ENCODE measurements at regions not wholly inside any gene's neighbourhood (a gene's known extent, or its start where the extent isn't known, plus 50 kb on each side); places are given as distances from the start of the nearest gene placed in this dataset.

DNA sequence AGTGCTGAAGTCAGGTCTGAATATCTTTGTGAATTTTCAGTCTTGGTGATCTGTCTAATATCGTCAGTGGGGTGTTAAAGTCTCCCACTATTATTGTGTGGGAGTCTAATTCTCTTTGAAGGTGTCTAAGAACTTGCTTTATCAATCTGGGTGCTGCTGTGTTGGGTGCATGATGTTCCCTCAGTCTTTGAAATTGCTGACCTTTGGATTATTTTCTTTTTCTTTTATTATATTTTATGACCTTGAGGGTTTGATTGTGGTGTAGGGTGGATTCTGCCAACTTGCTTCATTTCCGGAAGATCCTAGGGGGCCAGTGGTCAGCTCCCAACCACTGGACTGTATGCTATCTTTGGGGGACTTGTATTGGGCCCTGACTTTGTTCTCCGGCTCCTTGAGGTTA, 415.3 kb downstream of the USP25 start:
- Histone ChIP-seq H3K27ac (no peak overlapping the region), H3K79me2 (ENCODE audit: insufficient read depth) (no peaks in the 10 kb centered on the region), H2AFZ (no peak overlapping the region), H4K20me1 (ENCODE audit: insufficient read depth) (no peaks in the 10 kb centered on the region), H3K9me3 (ENCODE audit: low read depth) (no peaks in the 10 kb centered on the region), H3K4me1 (ENCODE audit: insufficient read depth) (no peaks in the 10 kb centered on the region), H3K9ac (no peak overlapping the region), H3K27me3 (replicated peaks; ENCODE audit: insufficient read depth) (no peaks in the 10 kb centered on the region), H3K9me2 (ENCODE audit: insufficient read depth) (no peaks in the 10 kb centered on the region), H3K4me3 (no peak overlapping the region), H3K36me3 (ENCODE audit: low read depth) (no peaks in the 10 kb centered on the region), H3F3A (ENCODE audit: insufficient read depth) (no peaks in the 10 kb centered on the region), H3K4me2 (ENCODE audit: unreplicated experiment) (no peak overlapping the region)
- in situ Hi-C loops (cut with MboI): no loop called here
- DNase-seq: no peak
- TF ChIP-seq EZH2 (IDR thresholded peaks at IDR 0.05; ENCODE audit: insufficient read depth, poor library complexity, severe bottlenecking) (no peak), EZH2phosphoT487 (IDR thresholded peaks at IDR 0.05; ENCODE audit: insufficient read depth, low read depth) (no peak)
- WGBS, 2 experiments (ENCODE audit: low coverage in 1 of 2, low lambda C conversion rate in 2 of 2, missing lambda C conversion rate in 2 of 2): 79 to 96% methylated on average over 3 of the region's 3 CpGs

DNA sequence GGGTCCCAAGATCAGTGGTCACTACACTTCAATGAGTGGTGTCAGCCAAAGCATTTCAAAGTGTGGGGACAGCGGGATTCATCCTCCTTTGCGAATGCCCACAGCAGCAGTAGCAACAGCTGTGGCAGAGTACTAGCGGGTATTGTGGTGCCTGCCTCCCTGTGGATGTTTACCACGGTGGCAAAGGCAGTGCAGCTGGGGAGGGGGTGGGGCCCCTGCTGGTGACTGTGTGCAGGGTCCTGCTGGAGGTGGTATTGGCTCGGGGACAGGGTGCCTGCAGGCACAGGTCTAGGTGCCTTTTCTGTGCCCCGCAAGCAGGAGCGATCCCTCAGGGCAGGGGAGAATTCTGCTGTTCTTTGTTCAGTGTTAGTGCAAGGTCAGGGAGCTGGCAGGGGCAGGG, 415.7 kb downstream of the USP25 start:
- H3K9ac ChIP-seq: no peak overlapping the region
- no peak overlapping the region for H3K27ac ChIP-seq
- H4K20me1 ChIP-seq (ENCODE audit: insufficient read depth): no peaks in the 10 kb centered on the region
- no peaks in the 10 kb centered on the region for H3K36me3 ChIP-seq (ENCODE audit: low read depth)
- no peak for DNase-seq
- 81 to 85% methylated on average over 7 of the region's 7 CpGs for WGBS, 2 experiments (ENCODE audit: low coverage in 1 of 2, low lambda C conversion rate in 2 of 2, missing lambda C conversion rate in 2 of 2)
- H3K27me3 ChIP-seq (replicated peaks; ENCODE audit: insufficient read depth): no peaks in the 10 kb centered on the region
- no peaks in the 10 kb centered on the region for H3K9me3 ChIP-seq (ENCODE audit: low read depth)
- H2AFZ ChIP-seq: no peak overlapping the region
- H3K79me2 ChIP-seq (ENCODE audit: insufficient read depth): no peaks in the 10 kb centered on the region
- in situ Hi-C loops (cut with MboI): no loop called here
- no peak overlapping the region for H3K4me3 ChIP-seq
- no peaks in the 10 kb centered on the region for H3K4me1 ChIP-seq (ENCODE audit: insufficient read depth)
- no peaks in the 10 kb centered on the region for H3F3A ChIP-seq (ENCODE audit: insufficient read depth)
- no peaks in the 10 kb centered on the region for H3K9me2 ChIP-seq (ENCODE audit: insufficient read depth)
- TF ChIP-seq EZH2 (IDR thresholded peaks at IDR 0.05; ENCODE audit: insufficient read depth, poor library complexity, severe bottlenecking): no peak
- TF ChIP-seq EZH2phosphoT487 (IDR thresholded peaks at IDR 0.05; ENCODE audit: insufficient read depth, low read depth): no peak
- no peak overlapping the region for H3K4me2 ChIP-seq (ENCODE audit: unreplicated experiment)

DNA sequence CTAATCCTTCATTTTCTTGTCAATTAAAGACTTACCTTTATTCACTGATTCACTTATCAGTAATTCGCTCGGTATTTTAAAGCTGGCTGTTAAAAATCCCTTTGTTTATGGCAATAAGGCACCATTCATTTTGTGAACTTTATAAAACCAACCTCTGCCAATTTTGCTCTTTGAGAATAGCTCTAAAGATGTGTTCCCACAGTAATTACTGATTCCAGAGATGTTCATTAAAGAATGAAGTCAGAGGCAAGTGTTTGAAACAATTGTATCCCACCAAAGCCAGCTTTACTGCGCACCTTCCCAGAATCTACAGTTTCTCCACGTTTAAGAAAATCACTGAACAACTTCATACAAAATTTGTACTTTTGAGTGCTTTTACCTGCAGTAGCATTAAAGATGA, 424.5 kb downstream of the USP25 start:
- Histone ChIP-seq H3F3A (ENCODE audit: insufficient read depth) (no peaks in the 10 kb centered on the region), H3K4me1 (ENCODE audit: insufficient read depth) (no peaks in the 10 kb centered on the region), H3K9ac (no peak overlapping the region), H3K79me2 (ENCODE audit: insufficient read depth) (no peaks in the 10 kb centered on the region), H3K27ac (no peak overlapping the region), H3K9me2 (ENCODE audit: insufficient read depth) (no peaks in the 10 kb centered on the region), H3K27me3 (replicated peaks; ENCODE audit: insufficient read depth) (no peaks in the 10 kb centered on the region), H3K36me3 (ENCODE audit: low read depth) (no peaks in the 10 kb centered on the region), H4K20me1 (ENCODE audit: insufficient read depth) (no peaks in the 10 kb centered on the region), H2AFZ (no peak overlapping the region), H3K4me3 (no peak overlapping the region), H3K4me2 (ENCODE audit: unreplicated experiment) (no peak overlapping the region), H3K9me3 (ENCODE audit: low read depth) (no peaks in the 10 kb centered on the region)
- TF ChIP-seq EZH2phosphoT487 (IDR thresholded peaks at IDR 0.05; ENCODE audit: insufficient read depth, low read depth) (no peak), EZH2 (IDR thresholded peaks at IDR 0.05; ENCODE audit: insufficient read depth, poor library complexity, severe bottlenecking) (no peak)
- in situ Hi-C loops (cut with MboI): no loop called here
- DNase-seq: no peak
- 98% methylated on average over 4 of the region's 4 CpGs for WGBS, 2 experiments (ENCODE audit: low coverage in 1 of 2, low lambda C conversion rate in 2 of 2, missing lambda C conversion rate in 2 of 2)

DNA sequence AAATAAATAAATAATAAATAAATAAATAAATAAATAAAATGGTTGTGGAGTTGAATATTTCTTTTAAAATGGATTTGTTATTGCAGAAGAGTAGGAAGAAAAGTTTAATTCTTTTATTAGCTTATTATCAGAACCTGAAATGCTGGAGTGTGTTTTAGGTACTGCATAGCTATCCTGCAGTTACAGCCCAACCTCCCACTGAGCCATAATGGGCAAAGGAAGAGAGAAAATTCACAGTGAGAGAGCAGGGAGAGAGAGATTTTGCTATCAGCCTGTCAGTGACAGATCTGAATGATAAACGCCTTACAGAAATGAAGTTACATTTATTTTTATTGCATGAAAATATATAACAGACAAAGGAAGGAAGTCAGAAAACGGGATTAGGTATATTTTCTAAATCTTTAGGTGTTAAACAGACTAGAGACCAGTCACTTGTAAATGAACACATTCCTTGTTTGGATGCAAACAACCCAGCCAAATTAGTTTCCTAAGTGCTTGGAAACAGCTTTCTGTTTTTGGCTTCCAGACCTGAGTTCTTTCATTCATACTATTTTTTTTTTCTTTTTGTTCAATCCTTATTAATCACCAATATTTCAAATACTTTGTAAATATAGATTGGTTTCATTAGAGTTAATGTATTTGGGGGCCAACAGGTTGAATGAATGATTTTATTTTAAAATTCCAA, 425.3 kb downstream of the USP25 start:
- H3K36me3 ChIP-seq (ENCODE audit: low read depth): no peaks in the 10 kb centered on the region
- H3K27ac ChIP-seq: no peak overlapping the region
- no peak overlapping the region for H3K9ac ChIP-seq
- H4K20me1 ChIP-seq (ENCODE audit: insufficient read depth): no peaks in the 10 kb centered on the region
- DNase-seq: no peak
- H2AFZ ChIP-seq: no peak overlapping the region
- no peak overlapping the region for H3K4me3 ChIP-seq
- H3K4me2 ChIP-seq (ENCODE audit: unreplicated experiment): no peak overlapping the region
- TF ChIP-seq EZH2 (IDR thresholded peaks at IDR 0.05; ENCODE audit: insufficient read depth, poor library complexity, severe bottlenecking) (no peak), EZH2phosphoT487 (IDR thresholded peaks at IDR 0.05; ENCODE audit: insufficient read depth, low read depth) (no peak)
- no peaks in the 10 kb centered on the region for H3K79me2 ChIP-seq (ENCODE audit: insufficient read depth)
- in situ Hi-C loops (cut with MboI): no loop called here
- 57 to 61% methylated on average over 2 of the region's 2 CpGs for WGBS, 2 experiments (ENCODE audit: low coverage in 1 of 2, low lambda C conversion rate in 2 of 2, missing lambda C conversion rate in 2 of 2)
- no peaks in the 10 kb centered on the region for H3F3A ChIP-seq (ENCODE audit: insufficient read depth)
- H3K4me1 ChIP-seq (ENCODE audit: insufficient read depth): no peaks in the 10 kb centered on the region
- H3K9me2 ChIP-seq (ENCODE audit: insufficient read depth): no peaks in the 10 kb centered on the region
- H3K9me3 ChIP-seq (ENCODE audit: low read depth): no peaks in the 10 kb centered on the region
- H3K27me3 ChIP-seq (replicated peaks; ENCODE audit: insufficient read depth): no peaks in the 10 kb centered on the region

All from GM23248 (cell line).